ENCODE measurements at regions not wholly inside any gene's neighbourhood (a gene's known extent, or its start where the extent isn't known, plus 50 kb on each side); places are given as distances from the start of the nearest gene placed in this dataset.
"Not testable (repeated sequence)": the region's sequence is repeated elsewhere in the genome, so short reads cannot be mapped to it uniquely, and the experiment has no call there.

DNA sequence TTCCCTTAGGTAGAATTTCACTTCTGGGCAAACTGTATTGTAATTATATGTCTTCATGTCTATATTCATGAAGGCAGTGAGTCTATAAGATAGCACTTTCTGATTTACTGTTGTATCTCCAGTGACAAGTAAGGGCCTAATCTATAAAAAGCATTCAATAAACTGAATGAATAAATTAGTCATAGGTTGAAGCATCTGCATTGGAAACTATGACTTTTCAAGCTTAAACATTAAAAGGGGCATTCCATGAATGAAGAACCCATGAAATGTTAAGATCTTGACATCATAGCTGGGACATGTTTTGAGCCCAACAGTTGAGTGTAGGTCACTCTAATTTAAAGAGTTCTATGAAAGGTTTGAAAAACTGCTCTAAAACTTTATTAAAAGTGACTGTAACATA is 159.3 kb upstream of the LCORL start:
- DNase-seq (ENCODE audit: low read depth in 3 of 3): no peak

DNA sequence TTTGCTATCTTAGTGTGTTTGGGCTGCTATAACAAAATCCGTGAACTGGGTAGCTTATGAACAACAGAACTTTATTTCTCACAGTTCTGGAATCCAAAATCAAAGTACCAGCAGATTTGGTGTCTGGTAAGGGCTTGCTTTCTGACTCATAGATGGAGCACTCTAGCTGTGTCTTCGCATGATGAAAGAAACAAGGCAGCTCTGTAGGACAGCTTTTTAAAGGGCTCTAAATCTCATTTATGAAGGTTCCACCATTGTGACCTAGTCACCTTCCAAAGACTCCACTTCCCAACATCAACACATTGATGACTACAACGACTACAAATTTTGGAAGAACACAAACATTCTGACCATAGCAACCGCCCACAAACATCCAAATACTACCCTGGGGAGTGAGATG is 158.6 kb upstream of the LCORL start:
- DNase-seq (ENCODE audit: low read depth in 3 of 3): no peak

DNA sequence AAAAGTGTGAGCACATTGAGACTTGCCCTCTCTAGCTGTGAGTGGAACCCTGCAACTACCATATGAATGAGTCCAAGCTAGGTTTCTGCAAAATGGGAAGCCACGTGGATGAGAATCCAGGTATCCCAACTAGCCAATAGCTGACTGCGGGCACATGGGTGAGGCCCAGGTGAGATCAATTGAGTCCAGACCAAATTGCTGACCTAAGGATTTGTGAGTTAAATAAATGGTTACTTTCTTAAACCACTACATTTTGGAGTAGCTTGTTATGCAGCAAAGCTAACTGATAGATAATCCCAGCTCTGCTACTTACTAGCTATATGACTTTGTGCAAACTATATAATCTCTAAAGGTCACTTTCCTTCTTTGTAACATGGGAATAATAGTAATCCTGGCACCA is 150.3 kb upstream of the LCORL start:
- no peak for DNase-seq (ENCODE audit: low read depth in 3 of 3)

DNA sequence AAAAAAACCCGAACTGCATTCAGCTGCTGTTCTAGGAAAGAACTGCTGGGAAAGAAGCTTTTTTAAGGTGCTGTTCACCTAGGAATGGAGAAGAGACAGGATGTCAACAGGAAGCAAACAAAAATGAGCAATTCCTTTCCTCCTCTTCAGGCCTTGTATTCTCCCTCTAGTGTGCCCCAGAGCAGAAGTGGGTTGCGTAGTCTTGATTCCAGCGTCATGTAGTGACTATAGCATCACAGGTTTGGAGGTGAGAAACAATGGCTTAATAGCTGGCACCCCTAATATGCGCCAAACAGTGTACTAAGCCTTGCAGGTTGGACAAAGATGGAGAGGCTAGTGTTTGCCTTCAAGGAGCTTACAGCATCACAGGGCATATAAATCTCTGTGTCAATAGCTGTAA is 146.3 kb upstream of the LCORL start:
- no peak for DNase-seq (ENCODE audit: low read depth in 3 of 3)

DNA sequence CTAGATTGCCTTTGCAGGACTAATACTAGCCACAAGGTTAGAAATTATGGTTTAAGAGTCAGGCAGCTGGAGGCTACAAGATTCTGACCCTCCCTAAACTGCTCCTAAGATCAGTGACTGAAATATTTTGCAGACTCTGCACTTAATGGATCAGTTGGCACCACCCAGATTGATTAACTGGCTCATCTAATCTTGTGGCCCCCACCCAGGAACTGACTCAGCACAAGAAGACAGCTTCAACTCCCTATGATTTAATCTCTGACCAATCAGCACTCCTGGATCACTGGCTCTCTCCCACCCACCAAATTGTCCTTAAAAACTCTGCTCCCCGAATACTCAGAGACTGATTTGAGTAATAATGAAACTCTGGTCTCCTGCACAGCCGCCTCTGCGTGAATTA is 145.4 kb upstream of the LCORL start:
- DNase-seq (ENCODE audit: low read depth in 3 of 3): no peak

DNA sequence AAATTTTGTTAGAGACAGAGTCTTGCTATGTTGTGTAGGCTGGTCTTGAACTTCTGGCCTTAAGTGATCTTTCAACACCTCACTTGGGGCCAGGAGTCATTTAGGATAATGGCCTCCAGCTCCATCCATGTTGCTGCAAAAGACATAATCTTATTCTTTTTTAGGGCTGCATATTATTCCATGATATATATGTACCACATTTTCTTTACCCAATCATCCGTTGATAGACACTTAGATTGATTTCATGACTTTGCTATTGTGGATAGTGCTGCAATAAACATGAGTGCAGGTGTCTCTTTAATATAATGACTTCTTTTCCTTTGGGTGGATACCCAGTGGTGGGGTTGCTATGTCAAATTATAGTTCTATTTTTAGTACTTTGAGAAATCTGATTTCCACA is 140.9 kb upstream of the LCORL start:
- DNase-seq (ENCODE audit: low read depth in 3 of 3): no peak

DNA sequence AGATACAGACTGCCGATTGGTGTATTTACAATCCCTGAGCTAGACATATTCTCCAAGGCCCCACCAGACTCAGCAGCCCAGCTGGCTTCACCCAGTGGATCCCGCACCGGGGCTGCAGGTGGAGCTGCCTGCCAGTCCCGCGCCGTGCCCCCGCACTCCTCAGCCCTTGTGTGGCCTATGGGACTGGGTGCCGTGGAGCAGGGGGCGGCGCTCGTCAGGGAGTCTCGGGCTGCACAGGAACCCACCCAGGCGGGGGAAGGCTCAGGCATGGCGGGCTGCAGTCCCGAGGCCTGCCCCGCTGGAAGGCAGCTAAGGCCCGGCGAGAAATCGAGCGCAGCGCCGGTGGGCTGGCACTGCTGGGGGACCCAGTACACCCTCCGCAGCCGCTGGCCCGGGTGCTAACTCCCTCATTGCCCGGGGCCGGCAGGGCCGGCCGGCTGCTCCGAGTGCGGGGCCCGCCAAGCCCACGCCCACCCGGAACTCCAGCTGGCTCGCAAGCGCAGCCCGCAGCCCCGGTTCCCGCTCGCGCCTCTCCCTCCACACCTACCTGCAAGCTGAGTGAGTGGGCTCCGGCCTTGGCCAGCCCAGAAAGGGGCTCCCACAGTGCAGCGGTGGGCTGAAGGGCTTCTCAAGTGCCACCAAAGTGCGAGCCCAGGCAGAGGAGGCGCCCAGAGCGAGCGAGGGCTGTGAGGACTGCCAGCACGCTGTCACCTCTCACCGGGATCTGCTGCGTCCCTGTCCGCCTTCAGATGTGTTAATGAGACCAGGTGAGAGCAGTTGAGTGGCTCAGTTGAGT is 137.8 kb upstream of the LCORL start:
- DNase-seq (ENCODE audit: low read depth in 3 of 3): not testable (repeated sequence)

DNA sequence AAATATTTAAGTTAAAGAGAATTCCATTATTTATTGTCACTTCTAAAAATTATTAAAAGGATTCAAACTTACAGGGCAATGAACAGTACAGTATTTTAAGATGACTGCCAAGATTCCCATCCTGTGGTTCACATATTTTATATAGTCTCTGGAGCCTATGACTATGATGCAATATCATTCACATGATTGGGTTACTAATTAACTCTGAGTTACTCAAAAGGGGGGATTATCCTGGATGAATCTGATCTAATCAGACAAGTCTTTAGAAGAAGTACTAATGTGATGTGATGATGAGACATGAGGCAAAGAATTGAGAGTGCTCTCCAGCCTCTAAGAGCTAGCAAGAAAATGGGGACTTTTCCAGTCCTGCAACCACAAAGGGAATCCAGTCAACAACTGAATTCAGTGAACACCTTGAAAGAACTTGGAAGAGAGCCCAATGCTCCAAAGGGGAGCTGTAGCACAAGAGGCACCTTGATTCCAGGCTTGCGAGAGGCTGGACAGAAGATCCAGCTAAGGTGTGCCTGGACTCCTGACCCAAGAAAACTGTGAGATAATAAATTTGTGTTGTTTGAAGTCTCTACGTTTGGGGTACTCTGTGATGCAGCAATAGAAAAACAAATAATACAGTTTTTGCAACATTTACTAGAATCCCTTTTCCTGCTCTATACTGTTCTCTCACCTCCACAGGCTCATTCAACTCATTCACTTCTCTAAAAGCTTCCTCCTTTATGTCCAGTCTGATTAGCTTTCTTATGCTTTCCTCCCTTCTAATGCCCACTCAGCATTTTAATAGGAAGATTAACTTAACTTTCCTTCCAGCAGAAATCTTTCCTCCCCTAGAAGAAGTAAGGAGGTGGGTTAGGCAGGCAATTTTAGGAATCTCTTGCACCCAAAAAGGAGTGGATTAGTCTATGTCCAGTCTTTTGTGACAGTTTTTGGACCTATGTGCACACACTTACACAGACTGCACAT is 133.8 kb upstream of the LCORL start:
- no peak for DNase-seq (ENCODE audit: low read depth in 3 of 3)

DNA sequence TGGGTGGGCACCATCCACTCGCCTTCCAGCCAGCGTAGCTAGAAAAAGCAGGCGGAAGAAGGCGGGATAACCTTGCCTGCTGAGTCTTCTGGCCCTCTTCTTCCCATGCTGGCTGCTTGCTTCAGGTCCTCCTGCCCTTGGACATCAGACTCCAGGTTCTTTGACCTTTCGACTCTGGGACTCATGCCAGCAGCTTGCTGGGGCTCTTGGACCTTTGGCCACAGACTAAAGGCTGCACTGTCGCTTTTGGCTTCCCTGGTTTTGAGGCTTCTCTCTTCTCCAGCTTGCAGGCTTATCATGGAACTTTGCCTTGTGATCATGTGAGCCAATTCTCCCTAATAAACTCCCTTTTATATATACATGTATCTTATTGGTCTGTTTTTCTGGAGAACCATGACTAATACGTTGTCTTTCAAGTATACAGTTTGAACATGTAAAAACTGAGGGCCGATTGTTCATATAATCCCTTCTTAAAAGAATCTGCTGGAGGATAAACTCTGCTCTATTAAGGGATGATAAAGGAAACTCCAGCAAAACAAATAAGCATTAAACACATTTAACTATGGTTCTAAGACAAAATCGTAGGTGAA is 116.6 kb upstream of the LCORL start:
- DNase-seq (ENCODE audit: low read depth in 3 of 3): no peak

DNA sequence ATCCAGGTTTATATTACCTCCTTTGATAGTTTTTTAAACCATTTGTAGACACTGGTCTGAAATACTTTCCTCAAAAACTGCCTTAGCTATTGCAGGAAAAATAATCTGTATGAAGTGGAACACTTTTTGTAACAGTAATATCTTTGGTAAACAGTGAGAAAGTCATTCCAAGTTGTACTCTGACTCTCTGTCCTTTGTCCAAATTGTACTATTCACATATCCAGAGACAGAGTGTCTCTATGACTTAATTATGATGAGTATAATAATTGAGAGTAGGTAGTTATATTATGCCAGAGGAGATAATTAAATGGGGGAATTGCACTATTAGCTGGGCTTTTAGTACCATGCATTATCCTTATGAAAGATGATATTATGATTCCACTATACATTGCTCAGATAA is 112.6 kb upstream of the LCORL start:
- no peak for DNase-seq (ENCODE audit: low read depth in 3 of 3)

DNA sequence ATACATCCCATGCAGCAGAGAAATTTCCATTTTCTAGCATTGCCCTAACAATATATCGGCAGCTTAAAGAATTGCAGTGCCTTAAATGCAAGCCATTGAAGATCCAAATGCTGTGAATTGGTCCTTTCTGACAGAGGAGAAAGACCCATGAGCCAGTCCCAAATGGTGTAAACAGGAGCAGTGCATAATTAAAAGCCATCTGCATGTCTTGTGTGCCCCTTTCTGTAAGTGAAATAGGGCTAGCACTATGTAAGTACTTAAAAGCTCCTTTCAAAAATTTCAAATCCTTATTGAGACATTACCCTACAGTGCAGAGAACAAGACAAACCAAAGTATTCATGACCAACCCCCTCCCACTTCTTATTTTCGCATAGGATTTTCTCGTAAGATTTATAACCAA is 108.7 kb upstream of the LCORL start:
- no peak for DNase-seq (ENCODE audit: low read depth in 3 of 3)

DNA sequence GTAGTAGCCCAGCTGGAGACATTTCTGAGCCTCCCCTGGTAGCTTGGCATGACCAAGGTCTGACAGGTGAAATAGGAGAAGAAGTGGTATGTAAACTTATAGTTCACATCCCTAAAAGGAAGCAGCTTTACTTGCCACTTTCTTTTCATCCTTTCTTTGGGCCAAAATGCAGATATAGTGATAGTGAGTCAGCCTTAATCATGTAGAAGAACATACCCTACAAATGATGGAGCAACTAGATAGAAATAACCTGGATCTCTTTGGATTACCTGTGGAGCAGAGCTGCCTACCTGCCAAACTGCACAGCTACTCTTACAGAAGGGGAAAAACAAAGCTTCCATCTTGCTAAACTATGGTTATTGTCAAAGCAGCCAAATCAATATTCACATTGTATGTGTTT is 106.7 kb upstream of the LCORL start:
- no peak for DNase-seq (ENCODE audit: low read depth in 3 of 3)

DNA sequence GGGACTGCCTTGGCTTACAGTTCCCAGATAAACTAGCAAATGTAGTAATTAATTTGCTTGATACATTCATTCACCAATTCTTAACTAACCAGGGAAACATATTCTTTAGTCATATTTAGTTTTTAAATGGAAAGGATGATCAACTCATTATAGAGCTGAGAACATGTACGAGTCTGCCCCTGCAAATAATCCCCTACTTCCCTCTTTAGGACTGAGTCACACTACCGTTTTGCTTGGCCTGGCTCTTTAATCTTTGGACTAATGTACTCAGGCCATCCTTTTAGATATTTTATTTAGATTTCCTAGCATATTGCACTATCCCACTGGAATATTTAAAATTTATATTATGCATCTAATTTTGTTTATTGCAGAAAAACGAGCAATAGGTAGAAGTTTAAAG is 105.5 kb upstream of the LCORL start:
- no peak for DNase-seq (ENCODE audit: low read depth in 3 of 3)

DNA sequence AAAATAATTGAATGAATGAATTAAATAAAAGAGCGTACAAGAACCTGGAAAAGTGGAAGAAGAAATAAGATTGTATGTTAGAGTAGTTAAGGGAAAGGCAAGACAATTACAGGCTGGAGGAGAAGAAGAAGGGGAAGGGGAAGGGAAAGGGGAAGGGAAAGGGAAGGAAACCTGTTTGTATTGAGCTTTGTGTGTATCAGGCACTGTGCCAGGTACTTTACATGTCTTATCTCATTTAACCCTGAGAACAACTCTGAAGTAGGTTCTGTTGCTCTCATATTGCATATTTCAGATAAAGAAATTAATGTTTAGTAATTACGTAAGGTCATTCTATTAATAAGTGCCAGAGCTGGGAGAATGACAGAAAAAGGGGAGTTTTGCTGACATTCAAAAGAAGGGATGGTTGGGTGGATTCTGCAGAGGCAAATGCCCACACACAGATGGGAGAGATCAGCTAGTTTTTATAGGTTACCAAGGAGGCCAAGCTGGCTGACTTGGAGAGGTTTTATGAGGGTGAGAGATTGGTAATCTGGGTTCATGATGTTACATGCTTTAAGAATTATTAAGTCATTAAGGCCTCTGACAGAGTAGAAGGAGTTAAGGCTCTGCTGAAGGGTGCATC is 92.3 kb upstream of the LCORL start:
- no peak for DNase-seq (ENCODE audit: low read depth in 3 of 3)

DNA sequence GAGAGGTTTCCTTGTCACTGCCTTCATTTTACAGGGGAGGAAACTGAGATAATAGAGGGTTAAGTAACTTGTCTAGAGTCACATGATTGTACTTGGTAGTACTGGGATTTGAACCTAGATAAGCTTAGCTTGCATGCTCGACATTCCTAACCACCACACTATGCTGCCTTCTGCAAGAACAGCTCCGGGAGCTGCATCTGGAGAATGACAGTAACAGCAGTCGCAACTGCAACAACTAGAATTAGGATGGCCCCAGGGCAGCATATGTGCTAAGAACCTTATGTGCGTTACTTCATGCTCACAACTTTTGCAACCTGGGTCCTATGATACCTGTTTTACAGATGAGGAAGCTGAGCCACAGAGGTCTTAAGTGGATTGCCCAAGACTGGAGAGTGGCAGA is 89.5 kb upstream of the LCORL start:
- DNase-seq (ENCODE audit: low read depth in 3 of 3): no peak

DNA sequence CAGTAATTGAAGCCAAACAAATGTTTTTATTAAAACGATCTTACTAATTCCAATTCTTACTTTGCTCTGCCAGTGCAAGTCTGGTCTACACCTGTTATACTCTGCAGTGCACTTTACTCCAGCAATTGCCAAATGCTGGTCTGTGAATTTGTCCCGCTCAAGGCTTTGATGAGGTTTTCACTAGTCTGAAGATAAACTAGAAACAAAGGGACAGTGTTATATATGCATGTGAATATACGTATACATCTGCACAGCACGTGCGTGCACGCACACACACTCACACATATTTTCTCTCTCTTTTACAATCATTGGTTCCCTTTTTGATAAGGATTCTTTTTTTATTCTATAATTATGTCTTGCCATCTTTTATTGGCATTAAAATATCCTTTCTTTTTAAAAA is 88.5 kb upstream of the LCORL start:
- DNase-seq (ENCODE audit: low read depth in 3 of 3): no peak

DNA sequence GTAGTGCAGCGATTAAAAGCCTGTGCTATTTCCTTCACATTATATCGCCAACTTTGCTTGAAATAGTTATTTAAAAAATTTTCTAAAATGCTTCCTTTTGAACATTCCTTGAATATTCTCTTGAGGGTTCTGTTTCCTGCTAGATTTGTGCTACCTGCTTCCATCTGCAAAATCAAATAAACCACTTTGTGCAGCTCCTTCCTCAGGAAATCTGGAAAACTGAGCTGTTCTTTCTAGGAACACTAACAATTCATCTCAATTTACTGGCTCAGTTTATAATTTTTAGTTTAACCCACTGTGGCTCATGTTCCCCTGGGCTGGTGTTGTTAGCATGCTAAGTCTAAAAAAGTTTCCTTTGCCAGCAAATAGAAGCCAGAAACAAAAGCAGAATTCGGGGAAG is 88.1 kb upstream of the LCORL start:
- no peak for DNase-seq (ENCODE audit: low read depth in 3 of 3)

DNA sequence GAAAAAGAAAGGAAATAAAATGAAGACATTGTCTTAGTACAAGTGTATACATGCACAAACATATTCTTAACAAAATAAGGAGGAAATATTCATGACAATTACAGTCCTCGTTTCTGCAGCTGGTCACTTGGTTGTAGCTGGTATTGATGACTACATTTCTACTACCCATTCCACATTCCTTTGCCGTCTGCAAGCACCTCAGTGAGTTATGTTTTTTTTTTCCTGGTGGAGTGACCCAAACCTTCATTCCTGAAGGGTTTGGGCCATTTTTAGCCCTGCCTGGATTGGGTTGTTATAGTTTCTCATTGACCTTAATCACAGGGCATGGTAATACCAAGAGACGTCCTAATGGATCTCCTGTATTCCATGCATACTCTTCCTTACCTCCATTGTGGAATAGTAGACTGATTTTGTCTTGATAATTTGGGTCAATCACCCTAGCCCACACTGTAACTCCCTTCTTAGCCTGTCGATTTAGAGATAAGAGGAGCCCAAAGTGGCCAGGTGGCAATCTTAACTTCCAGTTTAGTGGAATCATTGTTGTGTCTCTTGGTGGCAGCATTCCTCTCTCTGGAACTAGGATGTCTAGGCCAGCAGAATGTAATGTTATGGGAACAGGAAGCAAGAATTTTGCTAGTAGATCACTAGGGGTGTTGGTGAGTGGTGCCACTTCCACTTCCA is 86.4 kb upstream of the LCORL start:
- DNase-seq (ENCODE audit: low read depth in 3 of 3): not testable (repeated sequence)

DNA sequence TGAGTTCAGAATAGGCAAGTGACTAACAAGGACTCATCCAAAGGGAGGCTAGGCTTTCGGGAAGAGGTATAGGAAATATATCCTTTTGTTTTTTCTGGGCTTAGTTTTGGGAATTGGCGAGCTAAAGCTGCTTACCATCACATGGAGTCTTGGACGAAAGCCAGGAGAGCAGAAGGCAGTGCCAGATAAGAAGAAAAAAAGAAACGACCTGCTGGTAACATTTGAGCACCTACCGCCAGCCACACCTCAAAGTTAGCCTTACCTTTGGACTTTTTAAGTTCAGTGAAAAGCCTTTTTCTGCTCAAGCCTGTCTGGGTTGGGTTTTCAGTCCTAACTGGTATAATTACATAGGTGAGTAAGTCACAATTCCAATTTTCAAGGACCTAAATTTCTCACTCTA is 85.1 kb upstream of the LCORL start:
- DNase-seq (ENCODE audit: low read depth in 3 of 3): no peak

DNA sequence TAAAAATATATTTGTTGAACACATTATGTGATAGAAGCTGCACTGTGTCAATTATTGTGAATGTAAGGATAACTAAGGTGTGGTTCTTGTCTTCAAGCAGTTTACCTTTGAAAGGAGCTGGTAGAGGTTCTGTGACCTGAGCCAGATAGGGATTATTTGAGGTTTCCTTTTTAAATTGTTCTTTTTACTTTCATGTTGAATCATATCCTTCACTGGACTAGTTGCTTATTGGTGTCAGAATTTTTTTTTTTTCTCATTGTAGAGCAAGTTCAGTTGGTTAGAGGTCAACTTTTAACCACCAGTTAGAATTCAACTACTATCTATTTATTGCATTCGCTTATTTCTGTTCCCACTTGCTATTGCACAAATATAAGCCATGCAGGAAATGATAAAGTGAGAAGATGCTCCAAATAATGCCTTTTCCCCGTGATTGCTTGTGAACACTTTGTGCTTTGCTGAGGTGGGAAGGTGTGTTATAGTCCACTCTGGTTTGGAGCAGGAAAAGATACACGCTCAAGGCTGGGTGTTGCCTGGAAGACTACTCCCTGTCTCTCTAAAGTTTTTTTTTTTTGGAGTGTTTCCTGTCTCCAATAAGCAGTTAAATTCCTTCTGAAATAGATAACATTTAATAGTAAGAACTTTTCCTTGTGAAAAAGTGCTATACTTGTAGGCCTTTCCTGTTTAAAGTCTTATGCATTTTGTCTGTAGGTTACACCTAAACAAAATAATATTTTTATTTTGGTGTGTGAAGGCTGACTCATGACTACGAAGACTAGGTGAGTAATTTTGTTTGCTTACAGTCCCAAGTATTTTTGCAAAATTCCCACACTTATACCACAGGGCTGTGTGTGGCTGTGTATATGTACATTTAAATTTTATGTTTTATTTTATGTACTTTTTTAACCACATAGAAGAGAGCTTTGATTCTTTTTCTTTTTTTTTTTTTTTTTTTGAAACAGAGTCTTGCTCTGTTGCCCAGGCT is 83.8 kb upstream of the LCORL start:
- no peak for DNase-seq (ENCODE audit: low read depth in 3 of 3)
